GM12878 (cell line): ENCODE measurements at regions not wholly inside any gene's neighbourhood (a gene's known extent, or its start where the extent isn't known, plus 50 kb on each side); places are given as distances from the start of the nearest gene placed in this dataset.

Experiments used
- BCL11A ChIP-seq: IDR thresholded peaks from 2 replicates; pipeline ENCODE4 v1.6.1; 2011; ENCODE audit warnings: low read depth, low read length
- BHLHE40 ChIP-seq, 2 experiments: fragments of 450-650 bp in 1 of 2; IDR thresholded peaks; 2 replicates each; pipeline ENCODE4 v1.6.1; 2011 to 2017; ENCODE audit warnings: low read depth in 2 of 2, borderline replicate concordance in 1 of 2, improper control_type of control experiment in 1 of 2, low read length in 1 of 2, mild to moderate bottlenecking in 1 of 2
- CHD4 ChIP-seq: fragments of 200-600 bp; sonication (generic); IDR thresholded peaks from 2 replicates; pipeline ENCODE4 v1.6.1; 2016; ENCODE audit warnings: mild to moderate bottlenecking
- EGR1 ChIP-seq, 2 experiments: IDR thresholded peaks; 1 replicate in 1 of 2; 2 replicates in 1 of 2; pipeline ENCODE4 v1.6.1; 2011 to 2012; ENCODE audit warnings: low read depth in 2 of 2, low read length in 2 of 2, borderline replicate concordance in 1 of 2, mild to moderate bottlenecking in 1 of 2, moderate library complexity in 1 of 2
- EZH2 ChIP-seq: IDR thresholded peaks from 2 replicates; pipeline ENCODE4 v1.6.1; 2012; ENCODE audit warnings: low read depth, mild to moderate bottlenecking, control low read depth, inconsistent platforms, low read length, borderline replicate concordance; ENCODE audit not compliant: control insufficient read depth
- FOXM1 ChIP-seq: IDR thresholded peaks from 2 replicates; pipeline ENCODE4 v1.6.1; 2012; ENCODE audit warnings: low read depth, mild to moderate bottlenecking, inconsistent platforms, low read length, moderate library complexity
- HDAC6 ChIP-seq: fragments of 200-600 bp; sonication (generic); IDR thresholded peaks from one replicate; pipeline ENCODE4 v1.8.0; 2017; ENCODE audit warnings: antibody characterized with exemption; ENCODE audit not compliant: unreplicated experiment
- MEF2B ChIP-seq: fragments of 450-650 bp; IDR thresholded peaks from 2 replicates; pipeline ENCODE4 v1.6.1; 2018; ENCODE audit warnings: mild to moderate bottlenecking, moderate library complexity; ENCODE audit not compliant: partially characterized antibody, poor library complexity, severe bottlenecking
- MYB ChIP-seq: fragments of 150-350 bp; IDR thresholded peaks from 2 replicates; pipeline ENCODE4 v1.6.1; 2014; ENCODE audit warnings: mild to moderate bottlenecking, low read depth, low read length, borderline replicate concordance
- NFIC ChIP-seq: IDR thresholded peaks from 2 replicates; pipeline ENCODE4 v1.6.1; 2012; ENCODE audit warnings: low read depth, mild to moderate bottlenecking, inconsistent platforms, low read length, moderate library complexity
- NR2C1 ChIP-seq: fragments of 450-650 bp; IDR thresholded peaks from 2 replicates; pipeline ENCODE4 v1.6.1; 2017; ENCODE audit warnings: antibody characterized with exemption, mild to moderate bottlenecking, moderate library complexity
- NRF1 ChIP-seq: conservative IDR thresholded peaks from 2 replicates; pipeline ENCODE4 v1.6.1; 2011; ENCODE audit warnings: mild to moderate bottlenecking, low read depth, low read length, improper control_type of control experiment
- POLR2AphosphoS2 ChIP-seq: IDR thresholded peaks from 2 replicates; pipeline ENCODE4 v1.6.1; 2011; ENCODE audit warnings: low read depth, mild to moderate bottlenecking, low read length, improper control_type of control experiment, moderate library complexity
- POU2F2 ChIP-seq: IDR thresholded peaks from 3 replicates; pipeline ENCODE4 v1.6.1; 2011; ENCODE audit warnings: low read depth, mild to moderate bottlenecking, low read length, borderline replicate concordance
- RAD51 ChIP-seq: fragments of 450-650 bp; IDR thresholded peaks from 2 replicates; pipeline ENCODE4 v1.6.1; 2016; ENCODE audit warnings: moderate library complexity, mild to moderate bottlenecking, inconsistent platforms
- RBBP5 ChIP-seq: fragments of 200-600 bp; sonication (generic); conservative IDR thresholded peaks from 2 replicates; pipeline ENCODE4 v1.6.1; 2016
- RELB ChIP-seq: fragments of 450-650 bp; IDR thresholded peaks from 2 replicates; pipeline ENCODE4 v1.6.1; 2017; ENCODE audit warnings: low read depth, mild to moderate bottlenecking, moderate library complexity
- SIX5 ChIP-seq: IDR thresholded peaks from 2 replicates; pipeline ENCODE4 v1.6.1; 2011; ENCODE audit warnings: mild to moderate bottlenecking, low read depth, low read length, moderate library complexity; ENCODE audit not compliant: severe bottlenecking
- SMAD1 ChIP-seq: fragments of 450-650 bp; IDR thresholded peaks from 2 replicates; pipeline ENCODE4 v1.6.1; 2018; ENCODE audit warnings: mild to moderate bottlenecking, low read depth; ENCODE audit not compliant: partially characterized antibody
- SMC3 ChIP-seq: IDR thresholded peaks from 2 replicates; pipeline ENCODE4 v1.6.1; 2011; ENCODE audit warnings: low read length, improper control_type of control experiment, borderline replicate concordance
- SPI1 ChIP-seq: IDR thresholded peaks from 2 replicates; pipeline ENCODE4 v1.6.1; 2011; ENCODE audit warnings: low read depth, mild to moderate bottlenecking, low read length, moderate library complexity, borderline replicate concordance; ENCODE audit not compliant: insufficient read depth
- SREBF2 ChIP-seq: IDR thresholded peaks from 2 replicates; pipeline ENCODE4 v1.6.1; 2012; ENCODE audit warnings: mild to moderate bottlenecking, low read length
- ZBED1 ChIP-seq: IDR thresholded peaks from 2 replicates; pipeline ENCODE4 v1.6.1; 2016; ENCODE audit warnings: borderline replicate concordance
- ZNF274 ChIP-seq: IDR thresholded peaks from one replicate; pipeline ENCODE4 v1.8.0; 2011; ENCODE audit not compliant: insufficient read length, insufficient read depth
- TF ChIP-seq, protein P1 (sequence below): fragments of 450-650 bp; IDR thresholded peaks from 2 replicates; pipeline ENCODE4 v1.6.1; 2018; ENCODE audit warnings: mild to moderate bottlenecking, low read depth, moderate library complexity; ENCODE audit not compliant: partially characterized antibody
- TF ChIP-seq, protein P2 (sequence below): IDR thresholded peaks from 2 replicates; pipeline ENCODE4 v1.6.1; 2011; ENCODE audit warnings: low read depth, low read length, improper control_type of control experiment, borderline replicate concordance

DNA sequence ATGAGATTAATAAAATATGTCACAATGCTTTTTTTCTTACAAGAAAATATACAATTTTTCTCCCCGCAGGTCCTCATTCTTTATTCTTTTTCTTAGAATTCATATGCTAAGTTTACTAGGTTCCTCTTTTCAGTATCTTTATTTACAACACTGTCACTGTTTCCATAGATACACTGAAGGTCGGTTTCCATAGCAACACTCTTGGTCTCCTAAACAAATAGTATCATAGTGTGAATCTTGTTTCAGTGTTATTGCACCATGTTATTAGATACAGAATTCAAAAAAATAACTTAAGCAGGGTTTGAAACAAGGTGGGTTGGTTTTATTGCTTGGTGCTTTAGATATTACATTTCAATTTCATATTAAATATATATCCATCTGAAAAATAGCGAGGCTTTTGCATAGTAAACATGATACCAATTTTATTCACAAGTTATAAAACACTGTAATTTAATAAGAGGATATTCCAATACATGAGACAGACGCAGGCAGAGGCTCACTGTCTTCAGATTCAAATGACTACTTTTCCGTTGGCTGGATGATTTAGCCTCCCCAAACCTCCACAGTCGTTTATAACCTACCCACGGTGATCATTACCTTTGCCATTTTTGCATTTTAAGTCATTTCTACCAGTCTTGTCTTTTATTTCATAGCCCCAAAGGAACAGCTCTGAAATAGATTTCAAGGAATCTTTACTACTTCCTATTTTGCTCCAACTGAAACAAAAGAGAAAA, 88.9 kb upstream of the KLF6 start (continued):
- TF ChIP-seq, protein P1, sequence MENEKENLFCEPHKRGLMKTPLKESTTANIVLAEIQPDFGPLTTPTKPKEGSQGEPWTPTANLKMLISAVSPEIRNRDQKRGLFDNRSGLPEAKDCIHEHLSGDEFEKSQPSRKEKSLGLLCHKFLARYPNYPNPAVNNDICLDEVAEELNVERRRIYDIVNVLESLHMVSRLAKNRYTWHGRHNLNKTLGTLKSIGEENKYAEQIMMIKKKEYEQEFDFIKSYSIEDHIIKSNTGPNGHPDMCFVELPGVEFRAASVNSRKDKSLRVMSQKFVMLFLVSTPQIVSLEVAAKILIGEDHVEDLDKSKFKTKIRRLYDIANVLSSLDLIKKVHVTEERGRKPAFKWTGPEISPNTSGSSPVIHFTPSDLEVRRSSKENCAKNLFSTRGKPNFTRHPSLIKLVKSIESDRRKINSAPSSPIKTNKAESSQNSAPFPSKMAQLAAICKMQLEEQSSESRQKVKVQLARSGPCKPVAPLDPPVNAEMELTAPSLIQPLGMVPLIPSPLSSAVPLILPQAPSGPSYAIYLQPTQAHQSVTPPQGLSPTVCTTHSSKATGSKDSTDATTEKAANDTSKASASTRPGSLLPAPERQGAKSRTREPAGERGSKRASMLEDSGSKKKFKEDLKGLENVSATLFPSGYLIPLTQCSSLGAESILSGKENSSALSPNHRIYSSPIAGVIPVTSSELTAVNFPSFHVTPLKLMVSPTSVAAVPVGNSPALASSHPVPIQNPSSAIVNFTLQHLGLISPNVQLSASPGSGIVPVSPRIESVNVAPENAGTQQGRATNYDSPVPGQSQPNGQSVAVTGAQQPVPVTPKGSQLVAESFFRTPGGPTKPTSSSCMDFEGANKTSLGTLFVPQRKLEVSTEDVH, result no peak
- TF ChIP-seq, protein P2, sequence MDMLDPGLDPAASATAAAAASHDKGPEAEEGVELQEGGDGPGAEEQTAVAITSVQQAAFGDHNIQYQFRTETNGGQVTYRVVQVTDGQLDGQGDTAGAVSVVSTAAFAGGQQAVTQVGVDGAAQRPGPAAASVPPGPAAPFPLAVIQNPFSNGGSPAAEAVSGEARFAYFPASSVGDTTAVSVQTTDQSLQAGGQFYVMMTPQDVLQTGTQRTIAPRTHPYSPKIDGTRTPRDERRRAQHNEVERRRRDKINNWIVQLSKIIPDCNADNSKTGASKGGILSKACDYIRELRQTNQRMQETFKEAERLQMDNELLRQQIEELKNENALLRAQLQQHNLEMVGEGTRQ, result no peak
- no peak for TF ChIP-seq SMC3
- TF ChIP-seq MYB, result no peak
- no peak for TF ChIP-seq RAD51
- TF ChIP-seq RBBP5, result no peak
- peak; percentile 24; the same call in 1 of the 3 replicates for TF ChIP-seq POU2F2
- TF ChIP-seq SIX5, result no peak
- TF ChIP-seq ZBED1, result 0 out of 2 replicates have a peak, but pooled peaks have one; percentile 27
- TF ChIP-seq RELB, result peak; percentile 60; the same call in 1 of the 2 replicates
- peak; percentile 92 for TF ChIP-seq MEF2B
- no peak for TF ChIP-seq SPI1
- no peak for TF ChIP-seq HDAC6
- TF ChIP-seq NRF1, result no peak
- TF ChIP-seq ZNF274, result no peak
- peak; percentile 34 for TF ChIP-seq NFIC
- TF ChIP-seq POLR2AphosphoS2, result no peak
- TF ChIP-seq EZH2, result no peak
- TF ChIP-seq BHLHE40 (IDR thresholded peaks at IDR 0.05; ENCODE audit: borderline replicate concordance in 1 of 2, low read depth in 2 of 2, low read length in 1 of 2), result no peak
- peak; percentile 37; the same call in 1 of the 2 replicates for TF ChIP-seq BCL11A
- peak; percentile 94 for TF ChIP-seq SMAD1
- no peak for TF ChIP-seq SREBF2
- TF ChIP-seq CHD4, result no peak
- no peak for TF ChIP-seq EGR1 (IDR thresholded peaks at IDR 0.05; ENCODE audit: borderline replicate concordance in 1 of 2, low read depth in 2 of 2, low read length in 2 of 2)
- TF ChIP-seq FOXM1, result peak; percentile 93
- TF ChIP-seq NR2C1, result no peak
